ENCODE measurements at regions not wholly inside any gene's neighbourhood (a gene's known extent, or its start where the extent isn't known, plus 50 kb on each side); places are given as distances from the start of the nearest gene placed in this dataset.
"Not testable (repeated sequence)": the region's sequence is repeated elsewhere in the genome, so short reads cannot be mapped to it uniquely, and the experiment has no call there.

DNA sequence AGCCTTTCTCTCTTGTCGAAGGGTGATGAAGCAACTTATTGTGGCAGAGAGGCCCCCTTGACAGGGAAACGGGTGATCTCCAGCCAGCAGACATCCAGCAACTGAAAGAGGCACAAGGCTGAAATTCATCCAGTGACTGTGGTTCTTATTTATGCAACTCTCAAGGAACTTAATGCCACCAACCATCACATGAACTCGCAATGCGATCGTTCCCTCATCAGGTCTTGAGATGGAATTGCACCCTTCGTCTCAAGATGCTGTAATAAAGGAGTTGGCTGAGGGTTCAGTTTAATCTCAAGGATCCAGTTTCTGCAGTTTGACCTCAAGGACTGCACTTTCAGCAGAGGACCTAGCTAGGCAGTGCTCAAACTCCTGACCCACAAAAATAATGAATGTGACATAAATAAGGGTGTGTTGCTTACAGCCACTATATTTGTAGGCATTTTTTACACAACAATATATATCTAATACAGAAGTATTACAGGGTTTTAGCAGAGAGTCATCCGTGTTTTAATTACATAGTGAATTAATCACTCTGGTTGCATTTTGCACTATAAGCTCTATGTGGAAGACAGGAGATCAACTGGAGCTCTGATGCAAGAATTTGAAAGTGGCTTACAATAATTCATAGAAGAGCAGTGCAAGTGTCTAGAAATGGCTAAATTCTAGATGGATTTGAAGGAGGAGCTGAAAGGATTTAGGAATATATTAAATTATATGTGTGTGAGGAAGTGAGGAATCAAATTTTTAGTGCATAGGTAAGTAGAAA lies 957.8 kb upstream of the CTNND2 start:
- no peak for DNase-seq
- in situ Hi-C loops (cut with MboI; ENCODE audit: low pct_unique_long_range_greater_than_20kb, low sequenced_read_pairs) = no loop called here

DNA sequence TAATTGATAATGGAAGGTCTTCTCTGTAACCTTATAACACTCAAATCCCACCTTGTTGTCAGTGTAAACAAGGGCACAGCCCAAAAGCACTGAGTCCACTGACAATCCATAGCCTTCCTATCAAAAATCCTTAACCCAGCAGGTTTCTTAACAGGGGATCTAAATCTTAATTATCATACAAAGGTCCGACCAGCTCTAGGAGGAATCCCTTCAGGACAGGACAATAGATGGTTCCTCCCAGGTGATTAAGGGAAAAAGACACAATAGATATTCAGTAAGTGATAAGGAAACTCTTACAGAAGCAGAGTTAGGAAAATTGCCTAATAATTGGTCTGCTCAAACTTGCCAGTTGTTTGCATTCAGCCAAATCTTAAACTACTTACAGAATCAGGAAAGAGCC lies 951.9 kb upstream of the CTNND2 start:
- DNase-seq; in situ Hi-C loops (cut with MboI; ENCODE audit: low pct_unique_long_range_greater_than_20kb, low sequenced_read_pairs): not testable (repeated sequence)

DNA sequence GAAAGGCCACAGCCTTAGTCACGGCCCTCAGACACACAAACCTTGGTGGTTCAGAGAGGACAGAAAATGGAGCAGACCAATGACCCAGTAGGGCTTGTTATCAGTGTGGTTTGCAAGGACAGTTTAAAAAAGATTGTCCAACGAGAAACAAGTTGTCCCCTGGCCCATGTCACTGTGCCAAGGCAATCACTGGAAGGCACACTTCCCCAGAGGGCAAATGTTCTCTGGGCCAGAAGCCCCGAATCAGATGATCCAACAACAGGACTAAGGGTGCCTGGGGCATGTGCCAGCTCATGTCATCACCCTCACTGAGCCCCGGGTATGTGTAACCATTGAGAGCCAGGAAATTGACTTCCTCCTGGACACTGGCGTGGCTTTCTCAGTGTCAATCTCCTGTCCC lies 950.1 kb upstream of the CTNND2 start:
- no peak for DNase-seq
- in situ Hi-C loops (cut with MboI; ENCODE audit: low pct_unique_long_range_greater_than_20kb, low sequenced_read_pairs) = no loop called here

DNA sequence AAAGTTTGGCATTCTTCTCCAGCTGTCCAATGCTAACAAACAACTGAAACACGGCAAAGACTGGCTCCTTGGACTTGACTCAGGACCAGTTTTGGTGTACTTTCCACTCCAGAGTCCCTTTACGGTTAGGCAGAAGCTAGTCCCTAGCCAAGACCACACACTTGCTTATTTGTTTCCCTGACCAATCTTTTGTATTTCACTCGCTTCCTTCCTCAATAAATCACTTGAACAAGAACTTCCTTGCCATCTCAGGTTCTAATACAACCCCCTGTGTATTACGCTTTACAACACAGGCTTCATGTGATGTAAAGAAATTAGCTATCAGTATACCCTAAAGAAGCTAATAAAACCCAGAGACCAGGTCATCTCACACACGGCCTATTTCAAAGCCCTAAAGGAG lies 947.5 kb upstream of the CTNND2 start:
- no peak for DNase-seq
- in situ Hi-C loops (cut with MboI; ENCODE audit: low pct_unique_long_range_greater_than_20kb, low sequenced_read_pairs) = no loop called here

DNA sequence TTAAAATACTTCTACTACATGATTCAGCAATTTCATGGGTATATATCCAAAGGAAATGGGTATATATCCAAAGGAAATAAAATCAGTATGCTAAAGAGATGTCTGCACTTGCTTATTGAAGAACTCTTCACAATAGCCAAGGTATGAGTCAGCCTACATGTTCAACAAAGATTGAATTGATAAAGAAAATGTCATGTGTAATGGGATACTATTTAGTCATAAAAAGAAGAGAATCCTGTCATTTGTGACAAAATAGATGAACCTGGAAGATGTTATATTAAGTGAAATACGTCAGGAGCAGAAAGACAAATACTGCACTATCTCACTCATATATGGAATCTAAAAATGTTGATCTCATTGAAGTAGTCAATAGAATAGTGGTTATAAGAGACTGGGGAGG lies 944.5 kb upstream of the CTNND2 start:
- in situ Hi-C loops (cut with MboI; ENCODE audit: low pct_unique_long_range_greater_than_20kb, low sequenced_read_pairs) = no loop called here
- DNase-seq = no peak

DNA sequence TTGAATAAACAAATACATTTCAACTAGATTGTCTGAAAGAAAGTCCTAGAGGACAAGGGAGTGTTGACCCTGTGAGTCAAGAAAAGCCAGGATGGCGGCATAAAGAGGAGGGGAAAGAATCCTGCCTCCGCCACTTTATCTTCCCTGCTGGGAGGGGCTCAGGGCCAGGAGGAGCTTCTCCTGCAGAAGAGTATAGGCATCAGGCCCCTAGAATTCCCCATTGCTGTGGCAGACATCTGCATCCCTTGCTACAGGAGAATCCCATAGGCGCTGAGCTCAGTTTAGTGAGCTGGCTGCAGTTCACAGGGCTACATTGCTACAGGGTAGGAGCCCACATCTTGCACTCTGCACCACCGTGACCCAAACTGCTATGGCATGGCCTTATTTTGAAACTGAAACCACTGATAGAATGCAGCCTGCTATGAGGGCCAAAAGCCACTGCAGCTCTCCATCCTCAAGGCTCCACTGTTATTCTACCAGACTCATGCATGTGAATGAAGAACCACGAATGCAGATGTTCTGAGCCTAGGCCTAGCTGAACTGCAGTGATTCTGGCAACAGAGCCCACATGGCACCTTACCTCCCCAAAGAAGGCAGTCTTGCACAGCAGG lies 941.4 kb upstream of the CTNND2 start:
- DNase-seq = no peak
- in situ Hi-C loops (cut with MboI; ENCODE audit: low pct_unique_long_range_greater_than_20kb, low sequenced_read_pairs) = no loop called here

DNA sequence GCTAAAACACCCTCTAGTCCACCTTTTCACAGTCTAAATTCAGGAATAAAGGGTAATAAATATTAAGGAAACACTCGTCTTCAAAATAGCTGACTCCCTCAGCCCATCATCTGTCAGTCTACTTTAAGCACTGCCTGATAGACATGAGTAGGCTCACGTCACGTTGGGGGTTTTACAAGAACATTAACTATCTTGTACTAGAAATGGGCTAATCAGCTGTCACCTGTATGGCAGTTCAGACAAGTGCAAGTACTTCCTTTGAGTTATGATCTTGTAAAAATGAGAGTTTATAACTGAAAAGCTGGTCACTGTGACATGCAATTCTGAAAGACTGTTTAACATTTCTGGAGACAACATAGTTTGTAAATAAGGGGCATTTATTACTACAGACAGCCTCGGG lies 936.7 kb upstream of the CTNND2 start:
- in situ Hi-C loops (cut with MboI; ENCODE audit: low pct_unique_long_range_greater_than_20kb, low sequenced_read_pairs) = no loop called here
- no peak for DNase-seq

DNA sequence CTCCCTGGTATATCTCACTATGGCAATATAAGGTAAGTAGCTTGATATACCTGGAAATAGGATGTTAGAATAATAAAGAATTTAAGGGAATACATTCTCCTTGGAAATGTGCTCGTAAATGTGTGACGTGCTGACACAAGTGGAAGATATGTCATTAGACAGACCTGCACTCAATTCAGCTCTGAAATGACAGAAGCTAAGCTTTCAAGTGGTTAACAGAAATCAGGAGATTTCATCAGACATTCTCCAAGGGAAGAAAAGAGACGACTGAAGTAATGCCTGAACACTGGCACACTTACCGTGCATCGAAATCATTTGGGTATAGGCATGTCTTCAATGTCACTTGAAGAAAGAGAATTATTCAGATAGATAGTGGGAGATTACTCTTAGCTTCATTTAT lies 933.3 kb upstream of the CTNND2 start:
- DNase-seq = no peak
- in situ Hi-C loops (cut with MboI; ENCODE audit: low pct_unique_long_range_greater_than_20kb, low sequenced_read_pairs) = no loop called here

DNA sequence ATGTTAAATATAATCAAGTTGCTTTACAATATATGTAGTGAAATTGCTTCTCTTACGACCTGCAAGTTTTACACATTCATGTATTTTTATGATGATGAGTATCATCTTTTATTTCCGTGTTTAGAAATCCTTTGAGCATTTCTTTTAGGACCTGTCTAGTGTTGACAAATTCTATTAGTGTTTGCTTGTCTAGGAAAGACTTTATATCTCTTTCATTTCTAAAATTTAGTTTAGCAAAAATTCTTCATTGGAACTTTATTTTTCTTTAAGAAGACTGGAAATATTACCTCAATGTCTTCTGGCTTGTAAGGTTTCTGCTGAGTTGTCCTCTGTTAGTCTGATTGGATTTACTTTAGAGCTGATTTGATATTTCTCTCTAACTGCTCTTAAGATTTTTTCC lies 920.9 kb upstream of the CTNND2 start:
- no peak for DNase-seq
- in situ Hi-C loops (cut with MboI; ENCODE audit: low pct_unique_long_range_greater_than_20kb, low sequenced_read_pairs) = no loop called here

DNA sequence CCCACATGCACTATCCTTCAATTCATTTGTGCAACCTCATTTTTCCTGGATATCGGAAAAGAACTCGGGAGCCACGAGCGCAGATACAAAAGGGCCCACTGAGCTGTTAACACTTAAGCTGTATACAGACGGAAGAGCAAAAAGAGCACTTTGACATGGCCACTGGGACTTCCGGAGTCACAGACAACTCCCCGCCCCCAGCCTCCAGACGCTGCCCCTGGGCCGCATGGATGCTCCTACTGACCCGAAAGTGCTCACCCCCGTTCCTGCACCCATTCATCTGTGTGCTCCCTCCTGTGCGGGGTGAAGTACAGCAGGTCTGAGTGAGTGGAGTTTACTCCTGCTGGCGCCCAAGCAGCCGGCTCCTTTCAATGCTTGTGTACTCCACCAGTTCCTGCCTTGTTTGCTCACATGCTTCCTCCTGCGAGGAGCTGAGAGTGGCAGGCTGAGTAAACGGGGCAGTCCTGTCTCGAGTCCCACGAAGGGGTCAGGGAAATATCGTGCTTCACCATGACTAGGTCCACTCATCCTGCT lies 901.0 kb upstream of the CTNND2 start:
- in situ Hi-C loops (cut with MboI; ENCODE audit: low pct_unique_long_range_greater_than_20kb, low sequenced_read_pairs) = no loop called here
- no peak for DNase-seq

DNA sequence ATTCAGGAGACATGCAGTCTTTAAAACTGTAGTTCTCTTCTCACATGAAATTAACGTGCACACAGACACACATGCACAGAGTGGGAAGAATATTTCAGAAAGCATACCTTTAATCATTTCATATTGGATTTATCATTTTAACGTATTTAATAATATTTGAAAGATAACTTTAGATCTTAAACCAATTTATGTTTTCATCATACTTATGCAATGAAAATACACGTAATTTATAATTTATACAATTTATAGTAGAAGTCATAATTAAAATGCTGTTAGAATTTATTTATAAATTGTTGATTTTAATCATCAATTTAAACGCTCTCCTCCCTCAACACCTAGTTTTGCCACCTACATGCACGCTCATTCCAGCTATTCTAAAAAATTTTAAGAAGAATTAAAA lies 894.9 kb upstream of the CTNND2 start:
- DNase-seq = no peak
- in situ Hi-C loops (cut with MboI; ENCODE audit: low pct_unique_long_range_greater_than_20kb, low sequenced_read_pairs) = no loop called here

DNA sequence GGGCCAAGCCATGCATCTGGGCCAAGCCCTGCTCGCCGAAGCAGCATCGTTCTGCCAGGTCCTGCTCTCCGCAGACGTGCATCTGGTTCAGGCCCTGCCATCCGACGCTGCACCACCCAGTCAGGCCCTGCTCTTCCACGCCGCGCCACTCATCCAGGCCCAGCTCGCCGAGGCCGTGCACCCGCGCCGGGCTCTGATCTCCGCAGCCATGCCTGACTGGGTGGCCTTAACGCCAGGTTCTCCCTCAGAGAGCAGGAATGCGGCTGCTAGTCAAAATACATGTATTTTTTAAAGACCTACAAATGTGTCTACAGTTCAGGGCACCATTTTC lies 891.1 kb upstream of the CTNND2 start:
- no peak for DNase-seq
- in situ Hi-C loops (cut with MboI; ENCODE audit: low pct_unique_long_range_greater_than_20kb, low sequenced_read_pairs) = no loop called here

DNA sequence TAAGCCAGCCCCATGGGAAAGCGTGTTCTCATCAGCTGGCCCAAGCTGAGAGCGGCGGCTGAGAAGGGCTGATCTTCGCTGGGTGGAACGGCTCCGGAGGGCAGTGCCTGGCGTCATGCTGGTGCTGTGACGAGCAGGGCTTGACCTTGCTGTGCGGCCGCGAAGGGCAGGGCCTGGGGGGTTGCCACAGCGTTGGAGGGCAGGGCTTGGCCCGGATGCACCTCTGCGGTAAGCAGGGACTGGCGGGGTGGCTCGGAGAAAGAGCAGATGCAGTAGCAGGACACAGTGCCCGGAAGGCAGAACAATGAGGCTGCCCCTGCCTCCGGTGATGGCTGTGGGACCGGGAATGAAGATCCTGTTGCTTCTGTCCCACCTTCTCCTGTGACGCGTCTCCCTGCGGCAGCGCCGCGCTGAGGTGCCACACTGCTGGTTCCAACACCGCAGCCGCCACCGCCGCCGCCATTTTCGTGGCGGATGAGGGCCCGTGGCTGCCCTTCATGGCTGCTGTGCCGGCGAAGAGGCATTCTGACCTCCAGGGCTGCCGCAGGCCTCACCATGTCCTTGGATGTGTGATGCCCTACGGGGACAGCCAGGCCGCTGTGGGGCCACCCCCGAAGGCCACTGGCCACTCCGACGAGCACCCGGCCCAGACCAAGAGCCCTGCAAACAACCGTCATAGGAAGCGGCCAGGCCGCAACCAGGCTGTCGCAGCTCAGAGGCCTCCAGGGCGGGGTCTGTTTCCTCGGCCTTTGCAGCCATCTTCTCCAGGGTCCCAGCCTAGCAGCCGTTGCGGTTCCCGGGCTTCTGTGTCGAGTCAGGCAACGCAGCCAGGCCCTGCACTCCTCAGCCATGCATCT lies 890.5 kb upstream of the CTNND2 start:
- in situ Hi-C loops (cut with MboI; ENCODE audit: low pct_unique_long_range_greater_than_20kb, low sequenced_read_pairs) = no loop called here
- DNase-seq = no peak

DNA sequence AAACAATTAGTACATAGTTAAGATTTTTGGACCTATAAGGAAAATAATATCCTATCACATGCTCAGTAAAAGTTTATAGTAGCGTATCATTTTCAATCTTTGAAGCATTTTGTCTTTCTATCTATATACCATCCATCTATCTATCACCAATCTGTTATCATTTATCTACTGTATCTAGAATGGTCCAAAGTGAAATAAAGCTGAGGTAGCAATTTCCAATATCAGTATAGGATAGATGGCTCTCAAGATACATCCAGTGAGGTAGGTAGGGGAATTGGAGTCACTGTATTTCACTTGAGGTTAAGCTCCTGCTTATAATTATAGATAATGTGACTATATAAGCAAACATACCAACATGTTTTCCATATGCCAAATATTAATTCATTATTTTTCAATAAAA lies 889.1 kb upstream of the CTNND2 start:
- DNase-seq = no peak
- in situ Hi-C loops (cut with MboI; ENCODE audit: low pct_unique_long_range_greater_than_20kb, low sequenced_read_pairs) = no loop called here

DNA sequence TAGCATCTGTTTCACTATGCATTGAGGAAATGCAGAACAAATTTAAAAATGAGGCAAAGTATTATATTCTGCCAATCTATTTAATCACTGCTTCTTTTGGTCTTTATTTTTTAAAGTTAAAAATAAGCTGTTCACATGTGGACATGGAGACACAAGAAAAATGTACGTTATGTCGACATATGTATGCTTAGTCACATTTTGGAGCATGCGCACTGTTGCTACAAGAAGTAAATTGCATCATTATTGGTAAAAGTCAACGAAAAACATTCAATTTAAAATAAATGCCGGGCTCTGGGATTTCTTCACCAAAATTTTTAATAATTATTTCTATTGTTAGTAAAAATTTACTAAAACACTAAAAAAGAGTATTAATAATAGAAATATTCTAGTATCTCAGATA lies 876.3 kb upstream of the CTNND2 start:
- in situ Hi-C loops (cut with MboI; ENCODE audit: low pct_unique_long_range_greater_than_20kb, low sequenced_read_pairs) = no loop called here
- DNase-seq = no peak

DNA sequence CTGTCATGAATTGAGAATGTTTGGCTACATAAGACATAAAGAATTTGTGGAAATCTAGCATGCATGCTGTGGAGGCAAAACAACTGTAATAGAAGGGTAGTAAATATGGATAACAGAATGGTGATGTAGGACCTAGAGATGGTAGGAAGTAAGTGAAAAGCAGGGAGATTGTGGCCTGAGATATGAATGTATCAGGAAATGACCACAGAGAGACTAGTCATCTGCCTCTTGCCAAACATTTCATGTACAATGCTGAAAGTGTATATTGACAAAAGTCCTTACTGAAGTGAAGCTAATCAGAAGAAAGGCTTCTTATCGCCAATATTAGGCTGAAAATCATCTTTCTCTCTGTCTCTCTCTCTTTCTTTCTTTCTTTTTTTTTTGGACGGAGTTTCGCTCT lies 873.1 kb upstream of the CTNND2 start:
- DNase-seq = no peak
- in situ Hi-C loops (cut with MboI; ENCODE audit: low pct_unique_long_range_greater_than_20kb, low sequenced_read_pairs) = no loop called here

DNA sequence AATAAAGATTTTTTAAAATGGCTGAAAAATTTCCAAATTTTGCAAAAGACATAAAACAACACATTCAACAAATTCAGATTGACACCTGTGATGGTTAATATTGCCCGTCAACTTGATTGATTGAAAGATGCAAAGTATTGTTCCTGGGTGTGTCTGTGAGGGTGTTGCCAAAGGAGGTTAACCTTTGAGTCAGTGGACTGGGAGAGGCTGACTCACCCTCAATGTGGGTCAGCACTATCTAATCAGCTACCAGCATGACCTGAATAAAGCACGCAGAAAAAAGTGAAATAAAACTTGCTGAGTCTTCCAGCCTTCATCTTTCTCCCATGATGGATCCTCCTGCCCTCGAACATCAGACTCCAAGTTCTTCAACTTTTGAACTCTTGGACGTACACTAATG lies 868.0 kb upstream of the CTNND2 start:
- DNase-seq = no peak
- in situ Hi-C loops (cut with MboI; ENCODE audit: low pct_unique_long_range_greater_than_20kb, low sequenced_read_pairs) = no loop called here

DNA sequence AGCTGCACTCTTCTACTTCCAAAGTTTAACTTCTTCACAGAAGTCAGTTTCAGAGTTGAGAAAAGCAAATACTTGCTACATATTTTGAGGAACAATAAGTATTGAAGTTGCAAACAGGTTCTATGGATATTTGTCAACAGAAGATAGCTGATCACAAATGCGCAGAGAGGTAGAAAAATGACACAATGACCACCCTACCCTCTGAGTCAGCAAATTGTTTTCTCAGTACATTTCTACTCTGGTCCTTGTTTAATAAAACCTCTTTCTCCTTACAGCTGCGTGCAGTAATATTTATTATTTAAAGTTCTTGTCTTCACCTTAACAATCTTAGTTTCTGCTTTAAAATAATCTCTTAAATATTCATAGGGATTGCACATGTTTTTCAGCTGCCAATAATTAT lies 855.1 kb upstream of the CTNND2 start:
- DNase-seq = no peak
- in situ Hi-C loops (cut with MboI; ENCODE audit: low pct_unique_long_range_greater_than_20kb, low sequenced_read_pairs) = no loop called here

DNA sequence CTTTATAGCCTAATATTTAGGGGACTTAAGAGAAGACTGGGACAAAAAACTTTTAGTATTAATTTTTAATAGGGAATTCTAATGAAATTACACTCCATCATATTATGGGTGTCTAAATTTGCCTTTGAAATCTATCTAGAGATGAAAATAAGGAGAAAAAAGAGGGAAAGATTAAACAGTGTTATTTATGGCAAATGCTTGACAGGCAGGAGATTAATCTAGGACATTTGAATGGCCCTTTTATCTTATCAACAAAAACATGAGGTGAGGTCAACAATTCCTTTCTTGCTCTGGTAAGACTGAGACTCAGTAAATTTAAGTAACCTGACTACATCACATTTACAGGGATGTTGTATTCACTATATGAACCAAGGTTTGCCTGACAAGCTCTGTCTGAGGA lies 852.8 kb upstream of the CTNND2 start:
- DNase-seq = no peak
- in situ Hi-C loops (cut with MboI; ENCODE audit: low pct_unique_long_range_greater_than_20kb, low sequenced_read_pairs) = no loop called here

DNA sequence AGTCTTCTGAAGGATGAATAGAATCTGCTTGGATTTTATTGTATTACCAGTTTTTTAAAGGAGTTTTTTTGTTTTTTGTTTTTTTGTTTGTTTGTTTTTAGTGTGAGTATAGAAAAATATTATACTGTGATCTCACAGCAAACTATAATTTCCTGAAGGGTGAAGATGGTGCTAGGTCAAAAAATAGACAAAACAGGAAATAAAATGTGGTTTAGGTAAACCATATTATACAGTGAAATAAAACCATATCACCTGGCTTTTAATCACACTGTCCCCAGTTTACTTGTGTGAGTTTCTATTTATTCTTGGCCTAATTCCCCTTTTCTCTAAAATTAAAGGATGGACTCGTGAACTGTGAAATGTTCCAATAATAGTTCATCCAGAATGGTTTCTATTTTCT lies 841.3 kb upstream of the CTNND2 start:
- in situ Hi-C loops (cut with MboI; ENCODE audit: low pct_unique_long_range_greater_than_20kb, low sequenced_read_pairs) = no loop called here

More for the DNA sequence above, 841.3 kb upstream of the CTNND2 start:
- no peak for DNase-seq

All from KBM-7 (cell line).